Heart left ventricle (tissue), 13 donors: ENCODE measurements at regions not wholly inside any gene's neighbourhood (a gene's known extent, or its start where the extent isn't known, plus 50 kb on each side); places are given as distances from the start of the nearest gene placed in this dataset.

Source experiments
- CTCF ChIP-seq, 12 donors: fragments of 200-600 bp; sonication (generic) in 4 of 12; IDR thresholded peaks; one replicate each; pipeline versions ENCODE4 v1.5.0 to v1.8.0; 2018 to 2022; ENCODE audit warnings: antibody characterized with exemption in 12 of 12, mild to moderate bottlenecking in 5 of 12
- POLR2A ChIP-seq, 2 donors: fragments of 450-650 bp; IDR thresholded peaks; one replicate each; pipeline ENCODE4 v1.6.1; 2017; ENCODE audit warnings: antibody characterized with exemption in 2 of 2, mild to moderate bottlenecking in 2 of 2, moderate library complexity in 2 of 2
- donor health status: ischemic (EF 13 %, LVEDD 7.1; RV severe dilation, severe dysfunction).
- donor health status: DM: no; HTN: yes; CAD: no.
- donor health status: DM: no; HTN: no; CAD: no.
- donor health status: ischemic (EF 25% LVEDD 6.9; RV normal size, moderate dysfunction).
- donor health status: ischemic (EF 25% LVEDD 5.7; RV mildly dilated, moderate dysfunction).
- donor health status: ischemic (EF 35%, LVEDD 5.7; RV mildly dilated, moderate dysfunction).
- donor health status: nonischemic (EF 11% LVEDD 7.7; RV severe dilation, severe dysfunction).
- donor health status: DM: yes; HTN: yes; CAD: no.
- donor health status: PGD.
- donor health status: ischemic (EF 29% LVEDD 5.4; RV normal size, mild dysfunction).
- donor health status: nonischemic (EF 23%, LVEDD 6.1; RV moderate dilation, normal function).

- no peak for TF ChIP-seq CTCF (IDR thresholded peaks at IDR 0.05)
- TF ChIP-seq POLR2A (IDR thresholded peaks at IDR 0.05): no peak
These were observed 205.1 kb downstream of the PLPP3 start for GRCh38 chr1:56374026-56374974.
